Ecto neural progenitor cell (in vitro differentiated cells): ENCODE measurements at regions not wholly inside any gene's neighbourhood (a gene's known extent, or its start where the extent isn't known, plus 50 kb on each side); places are given as distances from the start of the nearest gene placed in this dataset.

ENCODE experiments used
- DNase-seq: peaks from one replicate; pipeline ENCODE4 v3.0.0-alpha.2; 2018; ENCODE audit warnings: low spot score

DNA sequence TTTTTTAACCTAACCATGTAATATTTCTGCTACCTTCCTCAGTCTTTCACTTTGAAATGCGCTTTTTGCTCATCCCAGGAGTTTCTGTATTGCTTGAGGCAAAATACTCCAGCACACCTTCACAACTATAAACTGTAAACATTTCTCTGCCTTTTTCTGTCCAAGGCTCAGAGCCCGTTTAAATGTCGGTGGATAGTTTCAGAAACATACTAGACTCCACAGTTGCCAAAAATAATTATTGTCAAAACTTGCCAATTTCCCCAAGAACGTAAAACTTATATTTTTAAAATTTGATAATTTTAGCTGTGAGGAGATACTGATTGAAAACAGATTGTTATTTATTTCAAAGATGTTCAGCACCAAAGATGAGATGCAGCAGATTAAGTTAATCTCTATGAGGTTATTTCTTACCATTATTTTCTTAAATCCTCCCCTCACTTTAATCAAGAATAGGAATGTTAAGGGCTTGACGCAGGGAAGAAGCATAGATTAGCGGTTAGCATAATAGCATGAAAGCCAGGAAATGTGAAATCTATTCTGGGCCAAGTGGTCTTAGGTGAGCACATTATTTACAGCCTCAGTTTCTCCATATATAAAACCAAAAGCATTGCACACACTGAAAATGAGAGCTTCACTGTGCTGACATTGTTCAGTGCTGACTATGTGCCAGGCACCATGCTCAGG, 91.5 kb upstream of the ESRRG start:
- DNase-seq: no peak

DNA sequence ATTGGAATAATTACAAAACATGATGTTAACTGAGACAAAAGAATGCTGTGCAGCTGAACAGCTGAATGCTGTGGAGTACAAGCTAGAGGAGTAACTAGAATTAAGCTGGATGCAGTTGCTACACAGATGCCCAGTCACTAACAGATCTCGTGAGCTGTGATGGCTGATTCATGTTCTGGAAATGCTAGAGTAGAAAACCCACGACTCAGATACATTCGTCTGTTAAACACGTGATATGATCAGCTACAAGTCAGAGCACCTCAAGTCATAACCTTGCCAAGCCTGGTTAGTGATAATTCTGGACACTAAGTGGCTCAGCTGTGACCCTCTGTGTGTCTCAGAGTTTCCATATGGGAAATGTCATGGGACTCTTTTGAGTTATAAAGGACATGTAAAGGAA, 89.7 kb upstream of the ESRRG start:
- DNase-seq: no peak

DNA sequence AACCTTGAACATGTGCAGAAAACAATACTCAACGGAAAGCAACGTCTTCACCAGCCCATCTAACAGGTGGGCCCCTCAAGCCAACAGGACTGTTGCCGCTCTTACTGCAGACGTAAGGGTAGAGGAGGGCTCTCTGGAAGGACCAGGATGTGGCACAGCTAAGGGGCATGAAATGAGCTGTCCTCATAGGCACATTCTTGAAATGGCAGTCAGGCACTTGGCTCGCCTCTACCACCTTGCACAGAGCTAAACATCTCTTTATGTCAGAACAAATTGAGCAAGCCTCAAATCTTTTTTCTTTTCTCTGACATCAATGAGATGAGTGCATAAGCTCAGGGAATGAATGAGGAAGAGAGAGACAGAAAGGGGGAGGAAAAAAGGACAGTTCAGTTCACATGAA, 86.4 kb upstream of the ESRRG start:
- no peak for DNase-seq

DNA sequence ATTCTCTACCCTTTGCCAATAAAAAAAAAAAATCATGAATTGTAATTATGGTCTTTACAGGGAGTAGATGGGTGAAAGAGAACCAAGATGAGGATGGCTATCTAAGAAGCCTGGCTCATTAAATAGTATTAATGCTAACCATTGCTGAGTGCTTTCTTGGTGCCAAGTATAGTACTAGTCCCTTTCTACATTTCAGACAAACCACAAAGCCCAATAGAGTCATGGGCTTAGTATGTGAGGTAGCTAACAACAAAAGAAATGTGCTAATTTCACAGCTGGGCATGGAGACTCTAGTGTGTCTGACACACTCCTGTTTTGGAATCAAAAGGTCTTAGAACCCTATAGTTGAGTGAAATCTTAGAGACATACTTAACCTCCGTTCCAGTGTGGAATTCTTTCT, 84.5 kb upstream of the ESRRG start:
- DNase-seq: no peak

DNA sequence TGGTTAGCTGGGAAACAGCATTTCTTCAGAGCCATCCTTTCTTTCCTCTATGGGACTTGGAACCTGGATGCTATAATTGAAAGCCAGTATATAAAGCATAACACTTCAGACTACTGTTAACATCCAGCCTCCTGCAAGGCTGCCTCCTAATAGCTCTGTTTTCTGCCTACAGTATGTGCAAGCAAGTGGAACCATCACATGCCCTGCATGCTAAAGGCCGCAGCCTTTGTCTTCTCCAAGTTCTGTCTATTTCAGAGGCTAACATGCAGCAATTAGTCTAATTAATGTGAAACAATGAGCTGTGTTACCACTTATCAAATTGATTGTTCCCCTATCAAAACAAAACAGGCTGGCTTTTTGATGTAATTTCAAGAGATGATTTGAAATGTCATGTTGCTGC, 82.7 kb upstream of the ESRRG start:
- DNase-seq: no peak

DNA sequence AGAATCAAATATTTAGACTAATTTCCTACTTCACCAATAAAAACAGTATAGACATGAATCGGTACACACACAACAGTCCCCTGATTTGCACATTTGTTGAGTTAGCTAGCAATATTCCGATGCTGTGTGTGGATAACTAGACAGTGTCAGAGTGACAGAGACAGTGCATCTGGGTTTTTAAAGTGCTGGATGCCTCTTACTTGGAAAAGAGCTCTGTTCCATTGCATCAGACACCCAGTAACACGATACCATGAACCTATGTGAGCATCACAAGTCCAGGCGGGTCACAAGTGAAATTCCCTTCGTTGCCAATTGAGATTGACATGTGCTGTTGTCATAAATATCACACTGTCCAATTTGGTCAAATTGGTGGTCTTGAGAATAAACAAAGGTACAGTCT, 82.0 kb upstream of the ESRRG start:
- DNase-seq: no peak

DNA sequence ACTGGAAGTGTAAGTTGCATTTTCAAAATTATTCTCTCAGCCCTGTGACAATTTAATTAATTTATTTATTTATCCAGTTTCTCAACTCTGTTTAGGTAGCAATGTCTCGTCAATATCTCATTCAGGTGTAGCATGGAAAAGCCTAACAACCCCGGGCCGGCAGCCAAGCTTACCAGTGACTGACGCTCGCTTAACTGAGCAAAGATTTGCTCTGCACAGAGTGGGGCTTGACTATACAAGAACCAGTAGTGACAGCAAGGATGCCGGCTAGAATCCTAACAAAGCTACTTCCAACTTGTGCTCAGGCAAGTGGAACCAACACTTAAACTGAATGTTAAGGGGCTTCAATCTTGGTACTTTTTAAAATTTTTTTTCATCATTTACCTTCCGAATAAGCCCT, 80.9 kb upstream of the ESRRG start:
- DNase-seq: no peak

DNA sequence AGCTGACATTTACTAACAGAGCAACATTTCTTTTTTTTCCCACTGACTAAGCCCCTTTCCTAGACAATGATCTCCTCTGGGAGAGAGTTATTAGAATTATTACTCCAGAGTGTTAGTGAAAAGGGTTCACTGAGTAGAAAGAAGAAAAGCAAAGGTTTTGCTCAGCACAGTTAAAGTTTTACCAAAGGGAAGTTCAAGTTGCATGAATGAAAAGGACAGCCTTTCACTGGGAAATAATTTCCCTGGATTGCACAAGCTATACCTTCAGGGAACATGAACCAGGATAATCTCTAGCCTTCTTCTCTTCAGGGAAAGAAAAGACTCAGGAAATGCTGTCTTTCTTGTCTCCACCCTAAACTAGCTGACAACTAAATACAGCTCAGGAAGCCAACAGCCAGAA, 71.4 kb upstream of the ESRRG start:
- no peak for DNase-seq

DNA sequence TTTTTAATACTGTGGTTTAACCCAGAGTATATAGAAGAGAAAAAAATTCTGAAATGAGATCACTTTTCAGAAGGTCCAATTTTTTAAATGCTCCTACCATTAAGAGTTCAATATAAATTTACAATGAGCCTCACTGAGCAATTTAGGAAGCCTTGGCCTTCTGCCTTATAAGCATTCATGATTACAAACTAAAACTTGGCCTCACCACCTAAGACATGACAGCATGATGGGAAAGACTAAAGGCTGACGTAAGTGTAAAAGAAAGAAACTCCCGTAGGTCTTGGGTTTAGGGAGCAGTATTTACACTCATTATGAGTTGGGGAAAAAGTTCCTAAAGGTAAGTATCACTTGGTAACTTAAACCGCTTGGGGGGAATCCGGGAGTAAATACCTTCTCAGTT, 70.7 kb upstream of the ESRRG start:
- no peak for DNase-seq

DNA sequence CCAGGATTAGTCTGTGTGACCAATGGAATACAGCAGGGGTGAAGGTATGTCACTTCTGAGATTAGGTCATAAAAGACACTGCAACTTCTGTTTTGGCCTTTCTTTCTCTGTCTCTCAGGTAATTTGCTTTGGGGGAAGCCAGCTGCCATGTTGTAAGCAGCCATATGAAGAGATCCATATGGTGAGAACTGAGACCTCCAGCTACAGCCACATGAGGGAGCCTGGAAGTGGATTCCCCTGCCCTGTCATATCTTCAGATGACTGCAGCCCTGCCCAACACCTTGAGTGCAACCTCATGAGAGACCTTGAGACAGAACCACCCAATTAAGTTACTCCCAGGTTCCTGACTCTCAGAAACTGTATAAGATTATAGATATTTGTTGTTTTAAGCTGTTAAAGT, 70.1 kb upstream of the ESRRG start:
- DNase-seq: no peak

DNA sequence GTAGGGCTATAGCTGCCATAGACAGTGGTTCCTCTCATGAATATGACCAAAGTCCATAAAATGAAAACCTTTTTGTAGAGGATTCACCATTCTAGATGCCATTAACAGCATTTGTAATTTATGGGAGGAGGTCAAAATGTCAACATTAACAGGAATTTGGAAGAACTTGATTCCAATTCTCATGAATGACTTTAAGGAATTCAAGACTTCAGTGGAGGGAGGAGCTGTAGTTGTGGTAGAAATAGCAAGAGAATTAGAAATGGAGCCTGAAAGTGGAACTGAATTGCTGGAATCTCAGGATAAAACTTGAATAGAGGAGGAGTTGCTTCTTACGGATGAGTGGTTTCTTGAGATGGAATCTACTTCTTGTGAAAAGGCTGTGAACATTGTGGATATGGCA, 65.4 kb upstream of the ESRRG start:
- DNase-seq: no peak

DNA sequence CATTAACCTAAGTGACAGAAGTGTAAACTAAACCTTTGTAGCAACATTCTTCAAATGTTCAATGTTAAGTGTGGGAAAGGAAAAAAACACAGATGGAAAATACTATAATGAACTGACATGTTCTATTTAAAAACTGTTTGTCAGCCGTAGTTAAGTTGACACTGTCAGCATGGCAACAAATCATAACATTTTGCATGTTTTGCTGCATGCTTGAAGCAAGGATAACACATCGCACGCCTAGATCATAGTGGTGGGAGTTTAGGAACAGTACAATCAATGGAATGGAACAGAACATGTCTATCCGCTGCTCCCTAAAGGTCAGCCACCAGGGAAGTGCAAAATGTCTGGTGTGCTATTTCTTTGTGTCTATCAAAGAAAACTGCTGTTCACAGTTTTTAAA, 62.5 kb upstream of the ESRRG start:
- no peak for DNase-seq

DNA sequence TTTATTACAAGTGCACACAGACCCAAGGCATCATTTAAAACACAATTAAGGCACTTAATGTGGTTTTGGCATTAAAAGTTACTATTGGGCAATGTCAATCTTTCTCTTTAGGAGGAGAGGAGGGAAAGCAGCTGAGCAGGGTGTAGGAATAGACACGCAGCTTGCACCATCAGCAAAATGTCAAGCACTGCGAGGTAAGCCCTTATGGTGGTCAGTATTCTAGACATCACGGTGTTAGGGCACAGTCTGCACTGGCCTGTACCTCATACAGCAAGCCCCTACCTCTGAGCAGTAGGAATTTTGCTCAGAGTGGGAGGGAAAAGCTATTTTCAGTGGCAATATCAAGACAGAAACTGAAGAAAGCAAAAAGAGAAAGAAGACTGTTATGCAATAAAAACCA, 62.0 kb upstream of the ESRRG start:
- DNase-seq: no peak

DNA sequence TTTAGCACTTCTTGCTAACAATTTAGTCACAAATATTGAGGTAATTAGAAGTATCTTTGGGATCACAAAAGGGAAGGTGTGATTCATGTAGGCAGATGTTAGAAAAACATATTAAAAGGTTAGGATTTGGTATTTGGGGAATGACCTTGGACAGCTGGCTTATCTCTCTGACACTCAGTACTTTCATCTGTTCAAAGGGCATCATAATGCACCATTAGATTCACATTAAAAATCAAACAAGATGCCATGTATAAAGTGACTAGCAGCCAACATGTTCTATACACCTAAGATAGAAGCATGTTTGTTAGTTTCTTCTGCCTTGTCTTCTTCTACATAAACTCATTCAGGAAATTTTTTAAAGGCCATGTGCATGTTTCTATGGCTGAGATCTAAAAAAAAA, 56.5 kb upstream of the ESRRG start:
- no peak for DNase-seq

DNA sequence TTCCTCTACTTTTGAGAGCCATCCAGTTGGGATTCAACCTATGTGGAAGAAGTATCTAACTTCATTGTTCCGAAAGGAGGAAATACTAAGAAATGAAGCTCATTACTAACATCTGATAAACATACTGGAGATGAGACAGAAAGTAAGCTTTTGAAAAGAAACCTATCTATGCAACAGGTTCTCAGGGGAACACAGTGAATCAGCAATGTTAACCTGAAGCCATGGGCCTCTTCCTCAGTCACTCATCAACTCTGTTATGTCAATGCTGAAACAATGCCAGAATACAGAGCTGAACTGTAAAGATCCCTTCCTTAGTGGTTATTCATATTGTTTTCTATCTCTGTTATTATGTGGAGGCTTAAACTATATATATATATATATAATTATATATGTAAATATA, 55.5 kb upstream of the ESRRG start:
- DNase-seq: no peak

DNA sequence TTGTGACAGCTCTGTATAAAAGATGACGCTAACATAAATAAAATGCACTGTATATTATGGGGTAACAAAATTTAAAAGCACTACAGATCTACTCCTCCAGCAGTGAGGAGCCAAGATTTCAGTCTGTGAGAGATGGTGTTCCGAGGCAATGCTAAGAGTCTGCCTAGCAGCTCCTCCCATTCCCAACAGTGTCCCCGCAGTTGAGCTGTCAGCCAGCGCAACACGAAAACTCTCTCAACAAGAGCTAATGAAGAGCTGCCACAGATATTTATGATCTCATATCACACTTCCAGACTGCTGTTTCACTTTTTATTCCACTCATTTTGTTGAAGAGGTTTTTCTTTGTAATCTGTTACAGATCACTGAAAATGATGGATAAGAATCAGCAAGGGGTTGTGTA, 53.9 kb upstream of the ESRRG start:
- DNase-seq: no peak
